H9 (cell line): ENCODE measurements at regions not wholly inside any gene's neighbourhood (a gene's known extent, or its start where the extent isn't known, plus 50 kb on each side); places are given as distances from the start of the nearest gene placed in this dataset.

Experiments
- DNase-seq: peaks from one replicate; pipeline ENCODE4 v3.0.0-alpha.2; 2017
- H2AFZ ChIP-seq: one replicate; pipeline ENCODE4 v1.6.1; 2013; ENCODE audit warnings: mild to moderate bottlenecking, low read length, control low read depth, moderate library complexity
- H2AK5ac ChIP-seq: 2 replicates; pipeline ENCODE4 v1.6.1; 2013; ENCODE audit warnings: low read length, control low read depth, mixed read lengths; ENCODE audit not compliant: insufficient read length
- H2BK120ac ChIP-seq: one replicate; pipeline ENCODE4 v1.6.1; 2013; ENCODE audit warnings: low read depth, mild to moderate bottlenecking, low read length, control low read depth, inconsistent platforms; ENCODE audit not compliant: poor library complexity, severe bottlenecking
- H2BK12ac ChIP-seq: 2 replicates; pipeline ENCODE4 v1.6.1; 2013; ENCODE audit warnings: low read length, control low read depth, mixed read lengths, low read depth; ENCODE audit not compliant: insufficient read length
- H2BK15ac ChIP-seq: 2 replicates; pipeline ENCODE4 v1.6.1; 2013; ENCODE audit warnings: low read depth, low read length, control low read depth
- H2BK20ac ChIP-seq: one replicate; pipeline ENCODE4 v1.6.1; 2013; ENCODE audit warnings: low read depth, mild to moderate bottlenecking, low read length, control low read depth, inconsistent platforms; ENCODE audit not compliant: poor library complexity, severe bottlenecking
- H2BK5ac ChIP-seq: 2 replicates; pipeline ENCODE4 v1.6.1; 2013; ENCODE audit warnings: low read length, control low read depth, mixed read lengths; ENCODE audit not compliant: insufficient read length
- H3K14ac ChIP-seq: 2 replicates; pipeline ENCODE4 v1.6.1; 2013; ENCODE audit warnings: low read length, control low read depth; ENCODE audit not compliant: insufficient read depth
- H3K18ac ChIP-seq: 2 replicates; pipeline ENCODE4 v1.6.1; 2013; ENCODE audit warnings: low read depth, mild to moderate bottlenecking, mixed read lengths, low read length, control low read depth; ENCODE audit not compliant: insufficient read length
- H3K23ac ChIP-seq: 2 replicates; pipeline ENCODE4 v1.6.1; 2013; ENCODE audit warnings: low read length, control low read depth, mixed read lengths, low read depth; ENCODE audit not compliant: insufficient read length
- H3K23me2 ChIP-seq: 2 replicates; pipeline ENCODE4 v1.6.1; 2013; ENCODE audit warnings: low read depth, mild to moderate bottlenecking, mixed read lengths, low read length, control low read depth; ENCODE audit not compliant: insufficient read length, poor library complexity, severe bottlenecking
- H3K27ac ChIP-seq: 2 replicates; pipeline ENCODE4 v1.5.1; 2013; ENCODE audit warnings: low read length, control low read depth, mixed read lengths, low read depth; ENCODE audit not compliant: insufficient read length
- H3K27me3 ChIP-seq: 2 replicates; pipeline ENCODE4 v1.6.1; 2013; ENCODE audit warnings: low read length, control low read depth, inconsistent platforms; ENCODE audit not compliant: insufficient read depth
- H3K4ac ChIP-seq: 2 replicates; pipeline ENCODE4 v1.6.1; 2013; ENCODE audit warnings: low read depth, mild to moderate bottlenecking, control low read depth, inconsistent platforms, low read length, moderate library complexity
- H3K4me1 ChIP-seq: 2 replicates; pipeline ENCODE4 v1.6.1; 2013; ENCODE audit warnings: low read length, control low read depth, inconsistent platforms; ENCODE audit not compliant: insufficient read depth
- H3K4me2 ChIP-seq: 2 replicates; pipeline ENCODE4 v1.6.1; 2013; ENCODE audit warnings: low read length, control low read depth, mixed read lengths; ENCODE audit not compliant: insufficient read length, insufficient read depth
- H3K56ac ChIP-seq: 2 replicates; pipeline ENCODE4 v1.6.1; 2013; ENCODE audit warnings: low read depth, mild to moderate bottlenecking, mixed read lengths, low read length, control low read depth; ENCODE audit not compliant: insufficient read length
- H3K79me1 ChIP-seq: 2 replicates; pipeline ENCODE4 v1.6.1; 2013; ENCODE audit warnings: low read depth, mild to moderate bottlenecking, moderate library complexity, low read length, control low read depth, inconsistent platforms; ENCODE audit not compliant: insufficient read depth, poor library complexity, severe bottlenecking
- H3K79me2 ChIP-seq: 2 replicates; pipeline ENCODE4 v1.6.1; 2013; ENCODE audit warnings: low read length, control low read depth, inconsistent platforms; ENCODE audit not compliant: insufficient read depth
- H3K9ac ChIP-seq: 2 replicates; pipeline ENCODE4 v1.6.1; 2013; ENCODE audit warnings: low read length, control low read depth, mixed read lengths; ENCODE audit not compliant: insufficient read length; ENCODE audit errors: extremely low read depth
- H3K9me3 ChIP-seq: one replicate; pipeline ENCODE4 v1.6.1; 2013; ENCODE audit warnings: low read depth, low read length, inconsistent platforms; ENCODE audit not compliant: control insufficient read depth
- H3T11ph ChIP-seq: one replicate; pipeline ENCODE4 v1.6.1; 2013; ENCODE audit warnings: mild to moderate bottlenecking, low read length, control low read depth, inconsistent platforms
- H4K20me1 ChIP-seq: one replicate; pipeline ENCODE4 v1.6.1; 2013; ENCODE audit not compliant: control insufficient read depth, insufficient read length, insufficient read depth
- H4K5ac ChIP-seq: 2 replicates; pipeline ENCODE4 v1.6.1; 2013; ENCODE audit warnings: low read depth, mild to moderate bottlenecking, mixed read lengths, low read length, control low read depth; ENCODE audit not compliant: insufficient read length
- H4K8ac ChIP-seq: replicated peaks from 2 replicates; pipeline ENCODE4 v1.6.1; 2013; ENCODE audit warnings: low read length, control low read depth, mixed read lengths, low read depth; ENCODE audit not compliant: insufficient read length
- H4K91ac ChIP-seq: 2 replicates; pipeline ENCODE4 v1.6.1; 2013; ENCODE audit warnings: low read depth, mild to moderate bottlenecking, moderate library complexity, mixed read lengths, low read length, control low read depth; ENCODE audit not compliant: insufficient read length
- H3K27ac Mint-ChIP-seq, 3 experiments: 2 replicates in 2 of 3; 3 replicates in 1 of 3; pipeline ENCODE4 v1.8.0; 2020 to 2021; ENCODE audit warnings: mixed read lengths in 3 of 3, mild to moderate bottlenecking in 1 of 3, moderate library complexity in 1 of 3
- H3K27me3 Mint-ChIP-seq: 2 replicates; pipeline ENCODE4 v1.8.0; 2021; ENCODE audit warnings: low read depth, mild to moderate bottlenecking, moderate library complexity, mixed read lengths
- H3K36me3 Mint-ChIP-seq, 3 experiments: 2 replicates in 2 of 3; 3 replicates in 1 of 3; pipeline ENCODE4 v1.8.0; 2020 to 2021; ENCODE audit warnings: low read depth in 3 of 3, mixed read lengths in 3 of 3; ENCODE audit not compliant: insufficient read depth in 1 of 3
- H3K4me1 Mint-ChIP-seq, 2 experiments: 2 replicates each; pipeline ENCODE4 v1.8.0; 2020; ENCODE audit warnings: mixed read lengths in 2 of 2
- H3K4me3 Mint-ChIP-seq, 2 experiments: 2 replicates in 1 of 2; 3 replicates in 1 of 2; pipeline ENCODE4 v1.8.0; 2020 to 2021; ENCODE audit warnings: mild to moderate bottlenecking in 2 of 2, mixed read lengths in 2 of 2, moderate library complexity in 1 of 2
- H3K9me3 Mint-ChIP-seq, 2 experiments: 2 replicates in 1 of 2; 3 replicates in 1 of 2; pipeline ENCODE4 v1.8.0; 2020; ENCODE audit warnings: mild to moderate bottlenecking in 2 of 2, mixed read lengths in 2 of 2, moderate library complexity in 1 of 2
- WGBS: extraction: QIAGEN DNeasy Blood & Tissue Kit; methylation state at CpG from one replicate; pipeline ENCODE4 v1.1.7; 2013; ENCODE audit warnings: missing lambda C conversion rate, low lambda C conversion rate, mixed read lengths; ENCODE audit not compliant: insufficient read length; ENCODE audit errors: extremely low coverage; 5-methylcytosine and 5-hydroxymethylcytosine counted together
- TF ChIP-seq, protein P1 (sequence below): fragments of 200-600 bp; sonication (generic); conservative IDR thresholded peaks from 3 replicates; pipeline ENCODE4 v1.8.0; 2021; ENCODE audit warnings: antibody characterized with exemption, mild to moderate bottlenecking

DNA sequence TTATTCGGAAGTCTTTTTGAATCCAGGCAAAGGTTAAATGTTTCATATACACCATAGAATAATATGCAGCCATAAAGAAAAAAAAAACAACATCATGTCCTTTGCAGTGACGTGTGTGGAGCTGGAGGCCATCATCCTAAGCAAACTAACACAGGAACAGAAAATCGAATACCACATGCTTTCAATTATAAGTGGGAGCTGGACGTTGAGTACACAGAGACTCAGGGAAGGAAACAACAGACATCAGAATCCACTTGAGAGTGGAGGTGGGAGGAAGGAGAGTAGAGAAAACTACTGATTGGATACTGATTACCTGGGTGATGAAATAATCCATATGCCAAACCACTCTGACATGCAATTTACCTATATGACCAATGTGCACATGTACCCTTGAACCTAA, 293.4 kb downstream of the KLF6 start:
- TF ChIP-seq, protein P1, sequence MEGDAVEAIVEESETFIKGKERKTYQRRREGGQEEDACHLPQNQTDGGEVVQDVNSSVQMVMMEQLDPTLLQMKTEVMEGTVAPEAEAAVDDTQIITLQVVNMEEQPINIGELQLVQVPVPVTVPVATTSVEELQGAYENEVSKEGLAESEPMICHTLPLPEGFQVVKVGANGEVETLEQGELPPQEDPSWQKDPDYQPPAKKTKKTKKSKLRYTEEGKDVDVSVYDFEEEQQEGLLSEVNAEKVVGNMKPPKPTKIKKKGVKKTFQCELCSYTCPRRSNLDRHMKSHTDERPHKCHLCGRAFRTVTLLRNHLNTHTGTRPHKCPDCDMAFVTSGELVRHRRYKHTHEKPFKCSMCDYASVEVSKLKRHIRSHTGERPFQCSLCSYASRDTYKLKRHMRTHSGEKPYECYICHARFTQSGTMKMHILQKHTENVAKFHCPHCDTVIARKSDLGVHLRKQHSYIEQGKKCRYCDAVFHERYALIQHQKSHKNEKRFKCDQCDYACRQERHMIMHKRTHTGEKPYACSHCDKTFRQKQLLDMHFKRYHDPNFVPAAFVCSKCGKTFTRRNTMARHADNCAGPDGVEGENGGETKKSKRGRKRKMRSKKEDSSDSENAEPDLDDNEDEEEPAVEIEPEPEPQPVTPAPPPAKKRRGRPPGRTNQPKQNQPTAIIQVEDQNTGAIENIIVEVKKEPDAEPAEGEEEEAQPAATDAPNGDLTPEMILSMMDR, result no peak
- no peaks in the 10 kb centered on the region for H3K79me2 ChIP-seq
- H3K14ac ChIP-seq, result no peak overlapping the region
- peaks cover 12% of the 10 kb centered on the region; the same call in 1 of the 2 replicates for H3K4me1 ChIP-seq
- WGBS, result no CpG with 5 or more reads among the region's 4 CpGs
- no peak overlapping the region for H3K23ac ChIP-seq
- H3K27me3 ChIP-seq, result no peaks in the 10 kb centered on the region
- H4K5ac ChIP-seq, result no peak overlapping the region
- Mint-ChIP-seq H3K27me3 (peaks cover 2% of the 10 kb centered on the region; the same call in 1 of the 2 replicates), H3K9me3 (no peaks in the 10 kb centered on the region), H3K27ac (no peak overlapping the region), H3K4me3 (no peak overlapping the region), H3K4me1 (peaks cover 26 to 27% of the 10 kb centered on the region in 2 experiments), H3K36me3 (no peaks in the 10 kb centered on the region; a peak in 1 of 7 replicates)
- H2BK5ac ChIP-seq, result no peak overlapping the region
- no peak overlapping the region for H4K8ac ChIP-seq
- no peak overlapping the region for H2BK120ac ChIP-seq
- H3K23me2 ChIP-seq, result no peaks in the 10 kb centered on the region
- H3K4me2 ChIP-seq, result no peak overlapping the region
- H4K20me1 ChIP-seq, result no peaks in the 10 kb centered on the region
- H3K79me1 ChIP-seq, result no peaks in the 10 kb centered on the region
- no peak overlapping the region for H2BK20ac ChIP-seq
- no peak overlapping the region for H3T11ph ChIP-seq
- H4K91ac ChIP-seq, result no peak overlapping the region
- H2BK15ac ChIP-seq, result no peak overlapping the region
- H3K56ac ChIP-seq, result no peak overlapping the region
- DNase-seq, result no peak
- no peak overlapping the region for H3K27ac ChIP-seq
- no peak overlapping the region for H3K18ac ChIP-seq
- H3K9ac ChIP-seq, result no peak overlapping the region
- H2AK5ac ChIP-seq, result no peak overlapping the region
- H3K9me3 ChIP-seq, result no peaks in the 10 kb centered on the region
- H2BK12ac ChIP-seq, result no peak overlapping the region
- no peak overlapping the region for H2AFZ ChIP-seq
- H3K4ac ChIP-seq, result no peak overlapping the region
